Vagina (tissue), 2 donors: ENCODE measurements at regions not wholly inside any gene's neighbourhood (a gene's known extent, or its start where the extent isn't known, plus 50 kb on each side); places are given as distances from the start of the nearest gene placed in this dataset.

Source experiments
- DNase-seq, 2 donors: peaks; one replicate each; pipeline ENCODE4 v3.0.0-alpha.2; 2017; ENCODE audit errors: extremely low spot score in 2 of 2
- H3K27ac ChIP-seq: fragments of 200-600 bp; sonication (generic); one replicate; pipeline ENCODE4 v1.5.1; 2019
- H3K27me3 ChIP-seq: fragments of 200-600 bp; sonication (generic); one replicate; pipeline ENCODE4 v1.5.1; 2019
- H3K36me3 ChIP-seq, 2 donors: fragments of 200-600 bp; sonication (generic); one replicate each; pipeline ENCODE4 v1.5.1; 2017 to 2019
- H3K4me1 ChIP-seq: fragments of 200-600 bp; sonication (generic); one replicate; pipeline ENCODE4 v1.5.1; 2019
- H3K4me3 ChIP-seq, 2 donors: fragments of 200-600 bp; sonication (generic); 1 replicate in 1 of 2; 2 replicates in 1 of 2; pipeline ENCODE4 v1.5.1; 2016 to 2019
- H3K9me3 ChIP-seq: fragments of 200-600 bp; sonication (generic); one replicate; pipeline ENCODE4 v1.5.1; 2019
- CTCF ChIP-seq, 3 experiments: fragments of 450-650 bp in 2 of 3; fragments of 200-600 bp in 1 of 3; sonication (generic) in 1 of 3; IDR thresholded peaks; one replicate each; pipeline ENCODE4 v1.5.1; 2017 to 2019; ENCODE audit warnings: antibody characterized with exemption in 3 of 3, mild to moderate bottlenecking in 2 of 3, moderate library complexity in 2 of 3
- POLR2A ChIP-seq, 2 donors: fragments of 450-650 bp; IDR thresholded peaks; one replicate each; pipeline ENCODE4 v1.6.1; 2017; ENCODE audit warnings: antibody characterized with exemption in 2 of 2, mild to moderate bottlenecking in 2 of 2, moderate library complexity in 2 of 2
- POLR2AphosphoS5 ChIP-seq, 2 donors: sonication (generic); formaldehyde crosslinking; IDR thresholded peaks; one replicate each; pipeline ENCODE4 v1.9.0; 2017; ENCODE audit warnings: antibody characterized with exemption in 2 of 2, mild to moderate bottlenecking in 2 of 2, low read depth in 1 of 2; ENCODE audit not compliant: insufficient read depth in 1 of 2
- intact Hi-C: fragments of 100-400 bp; cut with DNase I; formaldehyde crosslinking; loops from one replicate; pipeline ENCODE4 v1.15.1; 2023

DNA sequence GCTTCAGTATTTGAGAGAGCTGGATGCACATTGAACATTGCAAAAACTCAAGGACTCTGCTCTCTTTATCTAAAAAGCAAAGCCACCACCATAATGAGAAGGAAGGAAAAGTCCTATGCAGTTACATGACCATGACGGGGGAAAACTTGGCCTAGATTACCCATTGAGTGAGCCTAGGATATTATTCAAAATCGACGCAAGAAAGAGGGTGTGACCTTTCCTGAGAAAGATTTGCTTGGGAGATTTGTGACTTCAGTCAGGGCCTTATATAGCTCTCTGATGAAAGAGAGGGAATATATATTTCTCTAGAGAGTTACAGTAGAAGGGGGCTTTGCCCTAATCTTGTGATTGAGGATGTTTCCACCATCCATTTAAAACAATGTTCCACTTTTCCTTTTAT is 153.0 kb upstream of the DPYD start:
- no peak for TF ChIP-seq POLR2AphosphoS5 (IDR thresholded peaks at IDR 0.05; ENCODE audit: insufficient read depth in 1 of 2, low read depth in 1 of 2)
- TF ChIP-seq POLR2A (IDR thresholded peaks at IDR 0.05), result no peak
- no peak for TF ChIP-seq CTCF (IDR thresholded peaks at IDR 0.05)
- Histone ChIP-seq H3K27ac (no peak overlapping the region), H3K9me3 (no peaks in the 10 kb centered on the region), H3K4me1 (no peaks in the 10 kb centered on the region), H3K27me3 (no peaks in the 10 kb centered on the region), H3K36me3 (no peaks in the 10 kb centered on the region), H3K4me3 (no peak overlapping the region)
- DNase-seq, result no peak
- intact Hi-C loops, result no loop called here

DNA sequence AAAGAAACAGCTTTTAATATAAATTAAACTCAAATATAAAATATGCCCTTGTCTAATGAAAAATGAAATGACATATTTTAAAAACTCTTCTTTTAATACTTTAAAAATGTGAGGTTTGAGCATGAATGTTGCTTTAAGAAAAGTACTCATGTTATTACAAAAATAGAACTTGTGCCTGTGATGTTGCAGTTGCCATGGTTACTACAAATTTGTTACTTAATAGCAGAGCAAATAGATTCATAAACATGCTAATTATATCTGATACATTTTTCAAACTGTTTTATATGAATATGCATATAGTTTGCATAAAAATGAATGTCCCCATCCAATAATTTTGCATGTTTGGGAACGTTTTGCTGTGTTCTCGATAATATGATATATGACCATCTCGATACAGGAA is 152.3 kb upstream of the DPYD start:
- no peak overlapping the region for H3K4me3 ChIP-seq
- H3K27ac ChIP-seq, result no peak overlapping the region
- H3K9me3 ChIP-seq, result no peaks in the 10 kb centered on the region
- H3K36me3 ChIP-seq, result no peaks in the 10 kb centered on the region
- TF ChIP-seq POLR2AphosphoS5 (IDR thresholded peaks at IDR 0.05; ENCODE audit: insufficient read depth in 1 of 2, low read depth in 1 of 2) (no peak), POLR2A (IDR thresholded peaks at IDR 0.05) (no peak), CTCF (IDR thresholded peaks at IDR 0.05) (no peak)
- no peaks in the 10 kb centered on the region for H3K27me3 ChIP-seq
- no peak for DNase-seq
- intact Hi-C loops, result no loop called here
- no peaks in the 10 kb centered on the region for H3K4me1 ChIP-seq

DNA sequence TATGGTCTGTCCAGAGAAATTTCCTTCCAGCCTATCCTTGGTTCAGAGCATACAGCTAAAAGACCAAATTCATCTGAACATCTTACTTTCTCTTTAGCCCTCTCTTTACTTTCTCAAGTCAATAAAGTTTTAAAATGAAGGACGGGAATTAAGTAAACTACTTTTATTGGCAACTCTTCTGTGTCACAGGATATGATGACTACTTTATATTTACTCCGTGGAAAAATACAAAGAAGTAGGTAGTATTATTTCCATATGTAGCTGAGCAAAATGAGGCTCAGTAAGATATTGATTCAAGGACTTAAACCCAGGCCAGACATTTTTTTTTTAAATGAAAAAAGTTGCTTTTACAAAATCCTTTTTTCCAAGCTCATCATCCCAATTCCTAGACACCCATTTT is 151.2 kb upstream of the DPYD start:
- H3K4me3 ChIP-seq, result no peak overlapping the region
- TF ChIP-seq POLR2AphosphoS5 (IDR thresholded peaks at IDR 0.05; ENCODE audit: insufficient read depth in 1 of 2, low read depth in 1 of 2), result no peak
- no peak for TF ChIP-seq POLR2A (IDR thresholded peaks at IDR 0.05)
- no peak for TF ChIP-seq CTCF (IDR thresholded peaks at IDR 0.05)
- no peaks in the 10 kb centered on the region for H3K36me3 ChIP-seq
- intact Hi-C loops, result no loop called here
- no peak overlapping the region for H3K27ac ChIP-seq
- H3K4me1 ChIP-seq, result no peaks in the 10 kb centered on the region
- H3K27me3 ChIP-seq, result no peaks in the 10 kb centered on the region
- no peak for DNase-seq
- no peaks in the 10 kb centered on the region for H3K9me3 ChIP-seq

DNA sequence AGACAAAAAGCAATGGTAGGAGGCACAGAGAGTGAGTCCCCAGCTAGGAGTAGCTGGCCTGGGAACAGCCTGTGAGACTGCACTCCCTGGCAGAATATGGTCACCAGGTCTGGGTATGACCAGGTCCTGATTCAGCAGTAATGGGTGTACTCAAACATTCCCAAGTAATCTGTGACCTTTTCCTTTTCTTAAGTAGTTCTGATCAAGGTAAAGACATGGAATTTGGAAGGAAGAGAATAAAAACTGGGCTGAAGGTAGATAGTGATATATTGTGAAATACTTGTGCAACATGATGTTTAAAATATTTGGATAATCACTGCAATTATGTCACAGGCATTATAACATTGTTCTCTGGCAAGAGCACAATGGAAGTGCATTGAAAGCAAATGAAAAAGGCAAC is 147.2 kb upstream of the DPYD start:
- no peaks in the 10 kb centered on the region for H3K9me3 ChIP-seq
- no peak overlapping the region for H3K4me3 ChIP-seq
- no peak for DNase-seq
- H3K36me3 ChIP-seq, result no peaks in the 10 kb centered on the region
- no peaks in the 10 kb centered on the region for H3K4me1 ChIP-seq
- H3K27ac ChIP-seq, result no peak overlapping the region
- no peaks in the 10 kb centered on the region for H3K27me3 ChIP-seq
- TF ChIP-seq POLR2A (IDR thresholded peaks at IDR 0.05) (no peak), CTCF (IDR thresholded peaks at IDR 0.05) (no peak), POLR2AphosphoS5 (IDR thresholded peaks at IDR 0.05; ENCODE audit: insufficient read depth in 1 of 2, low read depth in 1 of 2) (no peak)
- intact Hi-C loops, result no loop called here

DNA sequence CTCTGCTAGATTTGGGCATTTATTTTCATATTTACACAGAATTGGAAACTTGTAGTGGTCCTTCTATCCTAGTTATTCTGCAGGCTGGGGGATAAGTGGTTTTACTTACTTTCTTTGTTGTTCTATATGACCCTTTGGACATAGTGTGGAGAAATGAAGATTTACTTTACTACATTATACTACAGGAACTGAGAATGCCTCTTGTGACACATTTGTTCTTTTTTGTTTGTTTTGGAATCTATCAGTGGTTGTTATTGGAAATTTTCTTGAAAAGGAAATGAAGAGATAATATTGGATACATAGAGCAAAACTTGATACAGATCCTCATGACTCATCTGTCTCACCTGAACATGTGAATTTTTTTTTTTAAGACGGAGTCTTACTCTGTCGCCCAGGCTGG is 146.1 kb upstream of the DPYD start:
- TF ChIP-seq POLR2AphosphoS5 (IDR thresholded peaks at IDR 0.05; ENCODE audit: insufficient read depth in 1 of 2, low read depth in 1 of 2) (no peak), CTCF (IDR thresholded peaks at IDR 0.05) (no peak)
- H3K4me3 ChIP-seq, result no peak overlapping the region
- no peaks in the 10 kb centered on the region for H3K4me1 ChIP-seq
- H3K9me3 ChIP-seq, result no peaks in the 10 kb centered on the region
- H3K27ac ChIP-seq, result no peak overlapping the region
- no peaks in the 10 kb centered on the region for H3K27me3 ChIP-seq
- H3K36me3 ChIP-seq, result no peaks in the 10 kb centered on the region
- intact Hi-C loops, result no loop called here
- no peak for DNase-seq
